H9 (cell line): ENCODE measurements at regions not wholly inside any gene's neighbourhood (a gene's known extent, or its start where the extent isn't known, plus 50 kb on each side); places are given as distances from the start of the nearest gene placed in this dataset.
"Not testable (repeated sequence)": the region's sequence is repeated elsewhere in the genome, so short reads cannot be mapped to it uniquely, and the experiment has no call there.

Experiments
- DNase-seq: peaks from one replicate; pipeline ENCODE4 v3.0.0-alpha.2; 2017
- H2AFZ ChIP-seq: one replicate; pipeline ENCODE4 v1.6.1; 2013; ENCODE audit warnings: mild to moderate bottlenecking, low read length, control low read depth, moderate library complexity
- H2AK5ac ChIP-seq: 2 replicates; pipeline ENCODE4 v1.6.1; 2013; ENCODE audit warnings: low read length, control low read depth, mixed read lengths; ENCODE audit not compliant: insufficient read length
- H2BK120ac ChIP-seq: one replicate; pipeline ENCODE4 v1.6.1; 2013; ENCODE audit warnings: low read depth, mild to moderate bottlenecking, low read length, control low read depth, inconsistent platforms; ENCODE audit not compliant: poor library complexity, severe bottlenecking
- H2BK12ac ChIP-seq: 2 replicates; pipeline ENCODE4 v1.6.1; 2013; ENCODE audit warnings: low read length, control low read depth, mixed read lengths, low read depth; ENCODE audit not compliant: insufficient read length
- H2BK15ac ChIP-seq: 2 replicates; pipeline ENCODE4 v1.6.1; 2013; ENCODE audit warnings: low read depth, low read length, control low read depth
- H2BK20ac ChIP-seq: one replicate; pipeline ENCODE4 v1.6.1; 2013; ENCODE audit warnings: low read depth, mild to moderate bottlenecking, low read length, control low read depth, inconsistent platforms; ENCODE audit not compliant: poor library complexity, severe bottlenecking
- H2BK5ac ChIP-seq: 2 replicates; pipeline ENCODE4 v1.6.1; 2013; ENCODE audit warnings: low read length, control low read depth, mixed read lengths; ENCODE audit not compliant: insufficient read length
- H3K14ac ChIP-seq: 2 replicates; pipeline ENCODE4 v1.6.1; 2013; ENCODE audit warnings: low read length, control low read depth; ENCODE audit not compliant: insufficient read depth
- H3K18ac ChIP-seq: 2 replicates; pipeline ENCODE4 v1.6.1; 2013; ENCODE audit warnings: low read depth, mild to moderate bottlenecking, mixed read lengths, low read length, control low read depth; ENCODE audit not compliant: insufficient read length
- H3K23ac ChIP-seq: 2 replicates; pipeline ENCODE4 v1.6.1; 2013; ENCODE audit warnings: low read length, control low read depth, mixed read lengths, low read depth; ENCODE audit not compliant: insufficient read length
- H3K23me2 ChIP-seq: 2 replicates; pipeline ENCODE4 v1.6.1; 2013; ENCODE audit warnings: low read depth, mild to moderate bottlenecking, mixed read lengths, low read length, control low read depth; ENCODE audit not compliant: insufficient read length, poor library complexity, severe bottlenecking
- H3K27ac ChIP-seq: 2 replicates; pipeline ENCODE4 v1.5.1; 2013; ENCODE audit warnings: low read length, control low read depth, mixed read lengths, low read depth; ENCODE audit not compliant: insufficient read length
- H3K27me3 ChIP-seq: 2 replicates; pipeline ENCODE4 v1.6.1; 2013; ENCODE audit warnings: low read length, control low read depth, inconsistent platforms; ENCODE audit not compliant: insufficient read depth
- H3K4ac ChIP-seq: 2 replicates; pipeline ENCODE4 v1.6.1; 2013; ENCODE audit warnings: low read depth, mild to moderate bottlenecking, control low read depth, inconsistent platforms, low read length, moderate library complexity
- H3K4me1 ChIP-seq: 2 replicates; pipeline ENCODE4 v1.6.1; 2013; ENCODE audit warnings: low read length, control low read depth, inconsistent platforms; ENCODE audit not compliant: insufficient read depth
- H3K4me2 ChIP-seq: 2 replicates; pipeline ENCODE4 v1.6.1; 2013; ENCODE audit warnings: low read length, control low read depth, mixed read lengths; ENCODE audit not compliant: insufficient read length, insufficient read depth
- H3K56ac ChIP-seq: 2 replicates; pipeline ENCODE4 v1.6.1; 2013; ENCODE audit warnings: low read depth, mild to moderate bottlenecking, mixed read lengths, low read length, control low read depth; ENCODE audit not compliant: insufficient read length
- H3K79me1 ChIP-seq: 2 replicates; pipeline ENCODE4 v1.6.1; 2013; ENCODE audit warnings: low read depth, mild to moderate bottlenecking, moderate library complexity, low read length, control low read depth, inconsistent platforms; ENCODE audit not compliant: insufficient read depth, poor library complexity, severe bottlenecking
- H3K79me2 ChIP-seq: 2 replicates; pipeline ENCODE4 v1.6.1; 2013; ENCODE audit warnings: low read length, control low read depth, inconsistent platforms; ENCODE audit not compliant: insufficient read depth
- H3K9ac ChIP-seq: 2 replicates; pipeline ENCODE4 v1.6.1; 2013; ENCODE audit warnings: low read length, control low read depth, mixed read lengths; ENCODE audit not compliant: insufficient read length; ENCODE audit errors: extremely low read depth
- H3K9me3 ChIP-seq: one replicate; pipeline ENCODE4 v1.6.1; 2013; ENCODE audit warnings: low read depth, low read length, inconsistent platforms; ENCODE audit not compliant: control insufficient read depth
- H3T11ph ChIP-seq: one replicate; pipeline ENCODE4 v1.6.1; 2013; ENCODE audit warnings: mild to moderate bottlenecking, low read length, control low read depth, inconsistent platforms
- H4K20me1 ChIP-seq: one replicate; pipeline ENCODE4 v1.6.1; 2013; ENCODE audit not compliant: control insufficient read depth, insufficient read length, insufficient read depth
- H4K5ac ChIP-seq: 2 replicates; pipeline ENCODE4 v1.6.1; 2013; ENCODE audit warnings: low read depth, mild to moderate bottlenecking, mixed read lengths, low read length, control low read depth; ENCODE audit not compliant: insufficient read length
- H4K8ac ChIP-seq: replicated peaks from 2 replicates; pipeline ENCODE4 v1.6.1; 2013; ENCODE audit warnings: low read length, control low read depth, mixed read lengths, low read depth; ENCODE audit not compliant: insufficient read length
- H4K91ac ChIP-seq: 2 replicates; pipeline ENCODE4 v1.6.1; 2013; ENCODE audit warnings: low read depth, mild to moderate bottlenecking, moderate library complexity, mixed read lengths, low read length, control low read depth; ENCODE audit not compliant: insufficient read length
- H3K27ac Mint-ChIP-seq, 3 experiments: 2 replicates in 2 of 3; 3 replicates in 1 of 3; pipeline ENCODE4 v1.8.0; 2020 to 2021; ENCODE audit warnings: mixed read lengths in 3 of 3, mild to moderate bottlenecking in 1 of 3, moderate library complexity in 1 of 3
- H3K27me3 Mint-ChIP-seq: 2 replicates; pipeline ENCODE4 v1.8.0; 2021; ENCODE audit warnings: low read depth, mild to moderate bottlenecking, moderate library complexity, mixed read lengths
- H3K36me3 Mint-ChIP-seq, 3 experiments: 2 replicates in 2 of 3; 3 replicates in 1 of 3; pipeline ENCODE4 v1.8.0; 2020 to 2021; ENCODE audit warnings: low read depth in 3 of 3, mixed read lengths in 3 of 3; ENCODE audit not compliant: insufficient read depth in 1 of 3
- H3K4me1 Mint-ChIP-seq, 2 experiments: 2 replicates each; pipeline ENCODE4 v1.8.0; 2020; ENCODE audit warnings: mixed read lengths in 2 of 2
- H3K4me3 Mint-ChIP-seq, 2 experiments: 2 replicates in 1 of 2; 3 replicates in 1 of 2; pipeline ENCODE4 v1.8.0; 2020 to 2021; ENCODE audit warnings: mild to moderate bottlenecking in 2 of 2, mixed read lengths in 2 of 2, moderate library complexity in 1 of 2
- H3K9me3 Mint-ChIP-seq, 2 experiments: 2 replicates in 1 of 2; 3 replicates in 1 of 2; pipeline ENCODE4 v1.8.0; 2020; ENCODE audit warnings: mild to moderate bottlenecking in 2 of 2, mixed read lengths in 2 of 2, moderate library complexity in 1 of 2
- WGBS: extraction: QIAGEN DNeasy Blood & Tissue Kit; methylation state at CpG from one replicate; pipeline ENCODE4 v1.1.7; 2013; ENCODE audit warnings: missing lambda C conversion rate, low lambda C conversion rate, mixed read lengths; ENCODE audit not compliant: insufficient read length; ENCODE audit errors: extremely low coverage; 5-methylcytosine and 5-hydroxymethylcytosine counted together
- TF ChIP-seq, protein P1 (sequence below): fragments of 200-600 bp; sonication (generic); conservative IDR thresholded peaks from 3 replicates; pipeline ENCODE4 v1.8.0; 2021; ENCODE audit warnings: antibody characterized with exemption, mild to moderate bottlenecking

DNA sequence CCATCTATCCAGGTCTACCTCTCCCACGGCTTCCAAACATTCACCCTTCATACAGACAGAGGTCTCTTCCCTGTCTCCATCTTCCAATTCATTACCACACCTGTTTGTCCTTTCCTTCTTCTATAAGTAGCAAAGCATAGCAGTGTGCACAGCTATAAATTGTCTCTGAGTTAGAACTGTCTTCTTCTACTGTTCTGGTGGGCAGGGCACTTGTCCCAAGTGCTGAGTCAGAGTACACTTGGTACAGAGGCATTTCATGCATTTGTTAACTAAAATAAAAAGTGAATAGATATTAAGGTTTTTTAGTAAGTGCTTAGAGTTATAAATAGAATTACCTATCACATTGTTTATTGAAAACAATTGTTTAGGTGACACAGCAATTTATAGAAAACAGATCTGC lies 150.1 kb upstream of the CCDC54 start:
- H3K9me3 ChIP-seq = no peaks in the 10 kb centered on the region
- H2AFZ ChIP-seq = no peak overlapping the region
- no peak for DNase-seq
- H4K91ac ChIP-seq = no peak overlapping the region
- no peak overlapping the region for H4K8ac ChIP-seq
- no peak overlapping the region for H2BK15ac ChIP-seq
- H3K23ac ChIP-seq = no peak overlapping the region
- H2BK12ac ChIP-seq = no peak overlapping the region
- H2BK5ac ChIP-seq = no peak overlapping the region
- WGBS = no CpG with 5 or more reads among the region's 1 CpG
- H4K5ac ChIP-seq = no peak overlapping the region
- TF ChIP-seq, protein P1, sequence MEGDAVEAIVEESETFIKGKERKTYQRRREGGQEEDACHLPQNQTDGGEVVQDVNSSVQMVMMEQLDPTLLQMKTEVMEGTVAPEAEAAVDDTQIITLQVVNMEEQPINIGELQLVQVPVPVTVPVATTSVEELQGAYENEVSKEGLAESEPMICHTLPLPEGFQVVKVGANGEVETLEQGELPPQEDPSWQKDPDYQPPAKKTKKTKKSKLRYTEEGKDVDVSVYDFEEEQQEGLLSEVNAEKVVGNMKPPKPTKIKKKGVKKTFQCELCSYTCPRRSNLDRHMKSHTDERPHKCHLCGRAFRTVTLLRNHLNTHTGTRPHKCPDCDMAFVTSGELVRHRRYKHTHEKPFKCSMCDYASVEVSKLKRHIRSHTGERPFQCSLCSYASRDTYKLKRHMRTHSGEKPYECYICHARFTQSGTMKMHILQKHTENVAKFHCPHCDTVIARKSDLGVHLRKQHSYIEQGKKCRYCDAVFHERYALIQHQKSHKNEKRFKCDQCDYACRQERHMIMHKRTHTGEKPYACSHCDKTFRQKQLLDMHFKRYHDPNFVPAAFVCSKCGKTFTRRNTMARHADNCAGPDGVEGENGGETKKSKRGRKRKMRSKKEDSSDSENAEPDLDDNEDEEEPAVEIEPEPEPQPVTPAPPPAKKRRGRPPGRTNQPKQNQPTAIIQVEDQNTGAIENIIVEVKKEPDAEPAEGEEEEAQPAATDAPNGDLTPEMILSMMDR = no peak
- no peaks in the 10 kb centered on the region for H3K23me2 ChIP-seq
- H3K4me2 ChIP-seq = no peak overlapping the region
- H3K4ac ChIP-seq = no peak overlapping the region
- no peak overlapping the region for H3K27ac ChIP-seq
- no peaks in the 10 kb centered on the region for H4K20me1 ChIP-seq
- Mint-ChIP-seq H3K27me3 (no peaks in the 10 kb centered on the region), H3K4me3 (no peak overlapping the region), H3K4me1 (peaks cover 0 to 6% of the 10 kb centered on the region in 2 experiments; a peak in 3 of 4 replicates), H3K36me3 (no peaks in the 10 kb centered on the region), H3K27ac (no peak overlapping the region), H3K9me3 (no peaks in the 10 kb centered on the region)
- no peak overlapping the region for H2BK120ac ChIP-seq
- H2BK20ac ChIP-seq = no peak overlapping the region
- H3K14ac ChIP-seq = no peak overlapping the region
- no peak overlapping the region for H3K18ac ChIP-seq
- no peak overlapping the region for H3K9ac ChIP-seq
- H3K4me1 ChIP-seq = no peaks in the 10 kb centered on the region
- no peak overlapping the region for H3T11ph ChIP-seq
- no peak overlapping the region for H3K56ac ChIP-seq
- H2AK5ac ChIP-seq = no peak overlapping the region
- no peaks in the 10 kb centered on the region; the same call in 1 of the 2 replicates for H3K79me2 ChIP-seq
- no peaks in the 10 kb centered on the region for H3K27me3 ChIP-seq
- no peaks in the 10 kb centered on the region for H3K79me1 ChIP-seq

DNA sequence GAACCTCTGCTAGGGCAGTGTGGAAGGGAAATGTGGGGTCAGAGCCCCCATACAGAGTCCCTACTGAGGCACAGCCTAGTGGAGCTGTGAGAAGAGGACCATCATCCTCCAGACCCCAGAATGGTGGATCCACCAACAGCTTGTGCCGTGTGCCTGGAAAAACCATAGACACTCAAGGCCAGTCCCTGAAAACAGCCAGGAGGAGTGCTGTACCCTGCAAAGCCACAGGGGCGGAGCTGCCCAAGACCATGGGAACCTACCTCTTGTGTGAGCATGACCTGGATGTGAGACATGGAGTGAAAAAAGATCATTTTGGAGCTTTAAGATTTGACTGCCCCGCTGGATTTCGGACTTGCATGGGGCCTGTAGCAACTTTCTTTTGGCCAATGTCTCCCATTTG lies 143.4 kb upstream of the CCDC54 start:
- not testable (repeated sequence) for H3K18ac ChIP-seq, H4K91ac ChIP-seq, H2AK5ac ChIP-seq, H3K4me1 ChIP-seq, H2BK120ac ChIP-seq, H4K20me1 ChIP-seq, H3K23me2 ChIP-seq, H2BK20ac ChIP-seq, H3K9me3 ChIP-seq, H2BK15ac ChIP-seq, H3T11ph ChIP-seq, H3K4me3 Mint-ChIP-seq, H2BK12ac ChIP-seq, DNase-seq, H3K14ac ChIP-seq, H3K79me2 ChIP-seq, H2BK5ac ChIP-seq, H4K5ac ChIP-seq, H3K27me3 ChIP-seq, H3K27me3 Mint-ChIP-seq, H3K27ac Mint-ChIP-seq, H3K4ac ChIP-seq, H3K23ac ChIP-seq, H3K79me1 ChIP-seq, H3K9me3 Mint-ChIP-seq, H3K9ac ChIP-seq, H3K27ac ChIP-seq, H4K8ac ChIP-seq, H3K4me2 ChIP-seq, H3K56ac ChIP-seq, H2AFZ ChIP-seq
- WGBS = no CpG with 5 or more reads among the region's 4 CpGs
- H3K36me3 Mint-ChIP-seq = peaks cover 1 to 16% (median 5%) of the 10 kb centered on the region in 3 experiments; a peak in 2 of 7 replicates
- peaks cover 19 to 30% of the 10 kb centered on the region in 2 experiments for H3K4me1 Mint-ChIP-seq
